Endodermal cell (in vitro differentiated cells): ENCODE measurements at regions not wholly inside any gene's neighbourhood (a gene's known extent, or its start where the extent isn't known, plus 50 kb on each side); places are given as distances from the start of the nearest gene placed in this dataset.

Experiments used
- DNase-seq: peaks from one replicate; pipeline ENCODE4 v3.0.0-alpha.2; 2017
- H3K27ac ChIP-seq: 2 replicates; pipeline ENCODE4 v1.5.1; 2013; ENCODE audit warnings: mild to moderate bottlenecking, low read depth, low read length, moderate library complexity
- H3K27me3 ChIP-seq: 2 replicates; pipeline ENCODE4 v1.6.1; 2013; ENCODE audit warnings: mild to moderate bottlenecking, low read length, moderate library complexity; ENCODE audit not compliant: insufficient read depth, control insufficient read depth, poor library complexity, severe bottlenecking
- H3K36me3 ChIP-seq: 2 replicates; pipeline ENCODE4 v1.7.0; 2013; ENCODE audit warnings: mild to moderate bottlenecking, low read length, moderate library complexity; ENCODE audit not compliant: control insufficient read depth, insufficient read depth
- H3K4me1 ChIP-seq: one replicate; pipeline ENCODE4 v1.7.0; 2013; ENCODE audit warnings: low read length; ENCODE audit not compliant: control insufficient read depth, insufficient read depth
- H3K4me3 ChIP-seq: 2 replicates; pipeline ENCODE4 v1.5.1; 2013; ENCODE audit warnings: mild to moderate bottlenecking, low read length, moderate library complexity
- H3K9ac ChIP-seq: 2 replicates; pipeline ENCODE4 v1.6.1; 2013; ENCODE audit warnings: mild to moderate bottlenecking, low read length, moderate library complexity; ENCODE audit not compliant: poor library complexity, severe bottlenecking; ENCODE audit errors: extremely low read depth
- H3K9me3 ChIP-seq: 2 replicates; pipeline ENCODE4 v1.6.1; 2013; ENCODE audit warnings: mild to moderate bottlenecking, low read length, moderate library complexity; ENCODE audit not compliant: control insufficient read depth
- H3K27ac Mint-ChIP-seq: 2 replicates; pipeline ENCODE4 v1.8.0; 2020; ENCODE audit warnings: mixed read lengths
- H3K27me3 Mint-ChIP-seq: 2 replicates; pipeline ENCODE4 v1.8.0; 2021; ENCODE audit warnings: mild to moderate bottlenecking, mixed read lengths; ENCODE audit not compliant: insufficient read depth
- H3K36me3 Mint-ChIP-seq: 2 replicates; pipeline ENCODE4 v1.8.0; 2020; ENCODE audit warnings: low read depth, mixed read lengths
- H3K4me1 Mint-ChIP-seq: 2 replicates; pipeline ENCODE4 v1.8.0; 2020; ENCODE audit warnings: mixed read lengths
- H3K4me3 Mint-ChIP-seq: 2 replicates; pipeline ENCODE4 v1.8.0; 2020; ENCODE audit warnings: mild to moderate bottlenecking, moderate library complexity, mixed read lengths
- H3K9me3 Mint-ChIP-seq: 2 replicates; pipeline ENCODE4 v1.8.0; 2020; ENCODE audit warnings: mild to moderate bottlenecking, mixed read lengths
- WGBS, 2 experiments: methylation state at CpG; one replicate each; pipeline versions ENCODE4 v1.1.5 to v1.1.7; 2013; ENCODE audit warnings: missing lambda C conversion rate in 2 of 2, mixed read lengths in 1 of 2; ENCODE audit not compliant: insufficient coverage in 1 of 2, insufficient read length in 1 of 2; 5-methylcytosine and 5-hydroxymethylcytosine counted together
- TF ChIP-seq, protein P1 (sequence below): fragments of 200-600 bp; sonication (generic); conservative IDR thresholded peaks from 2 replicates; pipeline ENCODE4 v1.5.0; 2021; ENCODE audit warnings: antibody characterized with exemption, mild to moderate bottlenecking

GRCh38 chr22:49372530-49373288 is 455.0 kb downstream of the BRD1 start:
- no peaks in the 10 kb centered on the region for H3K27me3 ChIP-seq
- no peaks in the 10 kb centered on the region for H3K27me3 Mint-ChIP-seq
- H3K9me3 Mint-ChIP-seq: no peaks in the 10 kb centered on the region
- H3K36me3 Mint-ChIP-seq: no peaks in the 10 kb centered on the region
- peaks cover 5% of the 10 kb centered on the region for H3K4me1 Mint-ChIP-seq
- no peak overlapping the region for H3K27ac Mint-ChIP-seq
- H3K9me3 ChIP-seq: no peaks in the 10 kb centered on the region
- no peak overlapping the region for H3K27ac ChIP-seq
- H3K4me3 ChIP-seq: no peak overlapping the region
- DNase-seq: peak; percentile 91
- TF ChIP-seq, protein P1, sequence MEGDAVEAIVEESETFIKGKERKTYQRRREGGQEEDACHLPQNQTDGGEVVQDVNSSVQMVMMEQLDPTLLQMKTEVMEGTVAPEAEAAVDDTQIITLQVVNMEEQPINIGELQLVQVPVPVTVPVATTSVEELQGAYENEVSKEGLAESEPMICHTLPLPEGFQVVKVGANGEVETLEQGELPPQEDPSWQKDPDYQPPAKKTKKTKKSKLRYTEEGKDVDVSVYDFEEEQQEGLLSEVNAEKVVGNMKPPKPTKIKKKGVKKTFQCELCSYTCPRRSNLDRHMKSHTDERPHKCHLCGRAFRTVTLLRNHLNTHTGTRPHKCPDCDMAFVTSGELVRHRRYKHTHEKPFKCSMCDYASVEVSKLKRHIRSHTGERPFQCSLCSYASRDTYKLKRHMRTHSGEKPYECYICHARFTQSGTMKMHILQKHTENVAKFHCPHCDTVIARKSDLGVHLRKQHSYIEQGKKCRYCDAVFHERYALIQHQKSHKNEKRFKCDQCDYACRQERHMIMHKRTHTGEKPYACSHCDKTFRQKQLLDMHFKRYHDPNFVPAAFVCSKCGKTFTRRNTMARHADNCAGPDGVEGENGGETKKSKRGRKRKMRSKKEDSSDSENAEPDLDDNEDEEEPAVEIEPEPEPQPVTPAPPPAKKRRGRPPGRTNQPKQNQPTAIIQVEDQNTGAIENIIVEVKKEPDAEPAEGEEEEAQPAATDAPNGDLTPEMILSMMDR: no peak
- H3K9ac ChIP-seq: no peak overlapping the region
- no peaks in the 10 kb centered on the region for H3K36me3 ChIP-seq
- H3K4me1 ChIP-seq: no peaks in the 10 kb centered on the region
- 75 to 85% methylated on average over 11 to 20 of the region's 20 CpGs for WGBS, 2 experiments
- no peak overlapping the region for H3K4me3 Mint-ChIP-seq

GRCh38 chr22:49372111-49372529 is 455.6 kb downstream of the BRD1 start:
- H3K9ac ChIP-seq: no peak overlapping the region
- no peaks in the 10 kb centered on the region for H3K27me3 ChIP-seq
- no peaks in the 10 kb centered on the region for H3K9me3 Mint-ChIP-seq
- no peak overlapping the region for H3K27ac ChIP-seq
- DNase-seq: no peak
- peaks cover 5% of the 10 kb centered on the region for H3K4me1 Mint-ChIP-seq
- no peak overlapping the region for H3K27ac Mint-ChIP-seq
- TF ChIP-seq, protein P1: no peak
- no peaks in the 10 kb centered on the region for H3K36me3 ChIP-seq
- H3K4me3 Mint-ChIP-seq: no peak overlapping the region
- 86 to 91% methylated on average over 14 to 17 of the region's 17 CpGs for WGBS, 2 experiments
- H3K9me3 ChIP-seq: no peaks in the 10 kb centered on the region
- H3K4me3 ChIP-seq: no peak overlapping the region
- H3K27me3 Mint-ChIP-seq: no peaks in the 10 kb centered on the region
- no peaks in the 10 kb centered on the region for H3K36me3 Mint-ChIP-seq
- H3K4me1 ChIP-seq: no peaks in the 10 kb centered on the region

GRCh38 chr22:49371325-49372110 is 456.2 kb downstream of the BRD1 start:
- TF ChIP-seq, protein P1: no peak
- 87 to 88% methylated on average over 15 to 27 of the region's 27 CpGs for WGBS, 2 experiments
- Histone ChIP-seq H3K27ac (no peak overlapping the region), H3K9me3 (no peaks in the 10 kb centered on the region), H3K36me3 (no peaks in the 10 kb centered on the region), H3K4me3 (no peak overlapping the region), H3K27me3 (no peaks in the 10 kb centered on the region), H3K4me1 (no peaks in the 10 kb centered on the region), H3K9ac (no peak overlapping the region)
- Mint-ChIP-seq H3K36me3 (no peaks in the 10 kb centered on the region), H3K9me3 (no peaks in the 10 kb centered on the region), H3K27me3 (no peaks in the 10 kb centered on the region), H3K27ac (no peak overlapping the region), H3K4me1 (peaks cover 5% of the 10 kb centered on the region), H3K4me3 (no peak overlapping the region)
- peak; percentile 36 for DNase-seq
